LHCN-M2 (cell line): ENCODE measurements at regions not wholly inside any gene's neighbourhood (a gene's known extent, or its start where the extent isn't known, plus 50 kb on each side); places are given as distances from the start of the nearest gene placed in this dataset.
A peak's percentile ranks its signal among the peaks of the same experiment; 100 is the strongest.

Experiments used
- DNase-seq: peaks from one replicate; pipeline ENCODE4 v3.0.0-alpha.2; 2012; ENCODE audit warnings: low read depth

GRCh38 chr20:12022126-12022525, 104.4 kb downstream of the BTBD3 start:
- no peak for DNase-seq

DNA sequence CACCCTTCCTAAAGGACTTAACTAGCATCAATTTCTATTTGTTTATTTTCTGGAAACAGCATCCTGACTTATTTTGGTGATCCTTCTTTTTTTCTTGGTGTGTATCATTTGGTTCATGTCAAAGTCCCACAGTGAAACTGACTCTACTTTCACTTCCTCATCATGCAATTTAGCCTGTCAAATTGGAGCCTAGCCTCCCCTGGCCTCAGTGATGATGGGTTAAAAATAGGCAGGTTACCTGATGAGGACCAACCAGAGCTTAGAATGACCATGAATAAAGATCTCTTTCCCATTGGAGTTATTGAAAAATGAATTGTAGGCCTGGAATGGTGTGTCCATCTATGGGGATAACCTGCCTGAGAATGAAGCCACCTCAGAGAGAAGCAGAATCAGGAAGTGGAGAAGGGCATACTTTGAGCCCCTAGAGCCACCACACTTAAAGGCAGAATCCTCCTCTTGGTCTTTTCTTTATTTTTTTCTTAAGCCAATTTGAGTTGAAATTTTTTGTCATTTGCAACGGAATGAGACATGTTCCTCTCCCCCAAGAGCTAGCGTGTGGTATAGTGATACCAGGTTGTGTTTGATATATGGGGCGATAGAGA, 105.6 kb downstream of the BTBD3 start:
- DNase-seq: no peak

DNA sequence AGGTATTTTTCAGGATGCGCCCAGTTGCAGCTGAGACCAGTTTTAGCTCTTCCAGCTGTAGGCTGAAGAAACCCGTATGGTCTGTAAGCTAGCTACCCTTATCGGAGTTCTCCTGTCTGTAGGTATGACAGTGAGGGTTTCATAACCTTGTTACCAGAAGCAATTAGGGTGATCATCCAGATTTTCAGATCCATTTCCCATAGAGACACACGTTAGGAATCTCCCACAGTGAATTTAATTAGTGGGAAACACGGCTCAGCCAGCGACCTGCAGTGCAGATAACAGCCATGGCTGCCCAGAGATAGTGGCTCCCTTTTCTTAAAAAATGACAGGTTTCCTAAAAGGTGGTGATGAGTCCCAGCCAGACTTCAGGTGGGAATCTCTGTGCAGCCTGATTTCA, 111.1 kb downstream of the BTBD3 start:
- no peak for DNase-seq

DNA sequence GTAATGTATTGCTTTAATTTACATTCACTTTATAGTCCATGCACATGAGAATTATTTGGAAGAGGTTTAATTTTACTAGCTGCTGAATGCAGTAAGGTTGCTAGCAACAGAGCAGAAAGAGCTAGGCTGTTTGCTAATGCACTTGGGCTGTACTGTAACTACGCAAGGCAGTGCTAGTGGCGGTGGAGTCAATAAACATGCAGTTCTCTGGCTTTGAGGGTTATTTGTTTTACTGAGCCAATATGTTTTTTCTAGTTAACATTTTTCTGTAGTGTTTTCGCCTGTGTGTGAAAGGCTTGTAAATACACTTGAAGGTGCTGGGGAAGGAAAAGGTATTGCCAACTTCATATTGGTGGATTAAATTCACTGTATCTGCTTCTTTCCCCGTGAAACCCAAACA, 112.8 kb downstream of the BTBD3 start:
- no peak for DNase-seq

DNA sequence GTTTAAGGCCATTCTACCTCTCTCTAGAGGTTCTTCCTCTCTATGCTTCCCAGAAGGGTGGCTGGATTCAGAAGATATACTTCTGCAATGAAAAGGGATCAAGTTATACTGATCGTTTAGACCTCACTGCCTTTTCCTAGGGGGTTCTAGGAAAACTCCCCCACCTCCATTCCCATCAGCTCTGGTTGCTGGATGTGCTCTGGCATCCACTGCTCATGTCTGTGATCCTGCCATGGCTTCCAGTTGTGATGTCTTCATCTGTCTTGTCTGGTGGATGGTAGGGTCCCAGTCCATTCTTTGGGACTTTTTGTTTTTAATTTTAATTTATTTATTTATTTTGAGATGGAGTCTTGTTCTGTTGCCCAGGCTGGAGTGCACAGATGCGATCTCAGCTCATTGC, 118.4 kb downstream of the BTBD3 start:
- no peak for DNase-seq

DNA sequence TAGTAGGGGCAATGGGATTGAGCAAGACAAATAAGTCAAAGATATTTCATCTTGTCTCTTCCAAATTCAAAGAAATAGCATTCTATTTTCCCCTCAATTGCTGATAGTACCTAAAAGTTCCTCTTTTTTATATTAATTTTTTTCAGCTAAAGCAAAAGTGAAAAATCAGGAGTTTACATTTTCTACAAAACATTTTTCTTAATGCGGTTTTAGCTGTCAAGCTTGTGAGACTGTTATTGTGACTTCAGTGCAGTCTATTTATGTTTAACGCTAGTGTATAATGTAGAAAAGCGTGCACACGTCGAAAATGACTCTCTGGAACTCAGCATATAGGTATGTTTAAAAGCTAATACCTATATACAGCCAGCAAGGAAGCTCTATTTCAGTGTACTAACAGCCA, 119.8 kb downstream of the BTBD3 start:
- DNase-seq: no peak

DNA sequence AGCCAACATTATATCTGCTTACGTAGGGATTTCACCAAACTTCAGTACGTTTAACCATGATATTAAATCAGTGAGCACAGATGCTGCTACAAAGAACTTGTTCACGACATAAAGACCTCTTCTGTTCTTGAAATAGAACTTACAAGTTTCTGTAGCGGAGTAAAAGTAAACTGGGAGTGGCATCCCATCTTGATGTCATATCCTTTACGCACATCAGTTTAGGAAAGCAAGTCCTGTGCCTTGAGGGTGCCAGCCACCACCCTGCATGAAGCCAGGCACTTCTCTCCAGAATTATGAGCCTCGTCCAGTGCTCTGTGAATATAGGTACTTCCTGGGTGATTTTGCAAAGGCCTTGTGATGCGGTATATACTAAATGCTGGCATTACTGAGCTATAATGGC, 122.6 kb downstream of the BTBD3 start:
- DNase-seq: no peak

DNA sequence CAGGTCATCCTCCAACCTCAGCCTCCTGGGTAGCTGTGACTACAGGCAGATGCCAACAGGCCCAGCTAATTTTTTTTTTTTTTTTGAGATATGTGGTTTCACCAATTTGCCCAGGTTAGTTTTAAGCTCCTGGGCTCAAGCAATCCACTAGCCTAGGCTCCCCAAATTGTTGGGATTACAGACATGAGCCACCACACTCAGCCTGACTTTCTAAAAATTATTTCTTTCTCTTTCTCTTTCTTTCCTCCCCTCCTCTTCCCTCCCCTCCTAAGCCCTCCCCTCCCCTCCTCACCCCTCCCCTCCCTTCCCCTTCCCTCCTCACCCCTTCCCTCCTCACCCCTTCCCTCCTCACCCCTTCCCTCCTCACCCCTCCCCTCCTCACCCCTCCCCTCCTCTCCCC, 127.3 kb downstream of the BTBD3 start:
- no peak for DNase-seq

DNA sequence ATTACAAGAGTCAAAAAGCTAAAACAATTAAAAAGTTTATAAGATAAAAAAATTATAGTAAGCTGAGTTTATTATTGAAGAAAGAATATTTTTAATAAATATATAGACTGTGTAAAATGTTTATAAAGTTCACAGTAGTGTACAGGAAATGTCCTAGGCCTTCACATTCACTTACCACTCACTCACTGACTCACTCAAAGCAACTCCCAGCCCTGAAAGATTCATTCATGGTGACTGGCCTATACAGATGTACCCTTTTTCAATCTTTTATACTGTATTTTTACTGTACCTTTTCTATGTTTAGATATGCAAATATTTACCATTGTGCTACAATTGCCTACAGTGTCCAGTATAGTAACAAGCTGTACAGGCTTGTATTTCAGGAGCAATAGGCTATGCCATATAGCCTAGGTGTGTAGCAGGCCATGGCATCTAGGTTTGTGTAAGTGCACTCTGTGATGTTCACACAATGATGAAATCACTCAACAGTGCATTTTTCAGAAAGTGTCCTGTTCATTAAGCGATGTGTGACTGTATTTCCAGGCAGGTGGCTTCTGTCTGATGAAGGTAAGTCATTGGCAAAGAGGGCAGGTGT, 130.2 kb downstream of the BTBD3 start:
- DNase-seq: no peak

- DNase-seq: peak; percentile 4
Measured at GRCh38 chr20:12049125-12049524, 131.4 kb downstream of the BTBD3 start.

DNA sequence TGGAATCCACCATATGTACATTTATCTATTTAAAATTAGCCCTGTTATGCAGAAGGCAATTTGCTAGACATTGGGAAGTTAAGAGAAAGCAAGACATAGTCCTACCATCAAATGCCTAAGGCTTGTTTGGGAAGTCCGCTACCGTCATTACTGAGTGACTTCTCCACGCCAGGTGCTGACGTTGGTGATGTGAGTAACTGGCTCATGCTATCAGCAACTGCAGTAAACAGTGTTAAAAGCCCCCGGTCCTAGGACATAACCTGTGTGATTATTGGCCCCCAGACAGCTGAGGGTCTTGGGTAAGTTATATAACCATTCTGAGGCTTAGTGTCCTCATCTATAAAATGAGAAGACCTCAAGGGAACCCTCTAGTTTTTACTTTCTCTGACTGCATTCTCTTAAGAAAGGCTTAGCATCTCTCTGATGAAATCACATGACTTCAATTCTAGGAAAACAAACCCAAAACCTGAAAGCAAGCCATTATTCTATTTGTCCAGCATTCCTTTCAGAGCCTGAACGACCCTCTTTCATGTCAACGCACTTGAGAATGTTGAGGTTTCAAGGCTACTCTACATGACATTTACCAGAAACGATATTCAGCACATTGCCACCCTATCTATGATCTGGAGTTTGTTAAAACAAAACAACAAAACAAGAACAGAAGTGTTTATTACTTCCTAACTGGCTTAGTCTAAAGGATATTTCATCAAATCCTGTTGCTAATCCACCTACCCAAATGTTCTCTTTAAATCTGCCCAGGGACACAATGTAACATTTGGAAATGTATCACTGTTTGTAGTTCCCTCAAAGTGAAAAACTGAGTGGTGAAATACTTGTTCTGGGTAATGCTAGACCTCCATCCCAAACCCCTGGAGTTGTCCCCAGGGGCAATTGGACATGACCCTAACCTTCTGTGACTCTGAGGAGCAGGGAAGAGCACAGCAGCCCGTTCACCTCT, 133.8 kb downstream of the BTBD3 start:
- no peak for DNase-seq

DNA sequence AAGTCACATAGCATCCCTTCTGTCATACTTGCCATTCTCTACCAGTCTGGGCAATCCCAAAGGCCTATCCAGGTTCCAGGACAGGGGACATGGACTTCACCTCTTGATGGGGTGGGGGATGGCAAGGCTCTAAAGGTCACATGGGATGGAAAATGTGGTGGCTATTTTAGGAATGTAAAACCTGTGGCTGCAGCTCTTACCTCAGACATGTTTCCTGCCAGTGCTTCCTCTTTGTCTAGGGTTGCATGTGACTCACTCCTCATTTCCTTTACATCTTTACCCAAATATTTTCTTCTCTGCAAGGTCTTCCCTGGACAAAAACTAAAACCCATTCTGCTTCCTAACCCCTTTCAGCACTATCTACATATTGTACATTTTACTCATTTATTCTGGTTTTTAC, 135.7 kb downstream of the BTBD3 start:
- DNase-seq: no peak

GRCh38 chr20:12054556-12054955, 136.9 kb downstream of the BTBD3 start:
- DNase-seq: no peak

DNA sequence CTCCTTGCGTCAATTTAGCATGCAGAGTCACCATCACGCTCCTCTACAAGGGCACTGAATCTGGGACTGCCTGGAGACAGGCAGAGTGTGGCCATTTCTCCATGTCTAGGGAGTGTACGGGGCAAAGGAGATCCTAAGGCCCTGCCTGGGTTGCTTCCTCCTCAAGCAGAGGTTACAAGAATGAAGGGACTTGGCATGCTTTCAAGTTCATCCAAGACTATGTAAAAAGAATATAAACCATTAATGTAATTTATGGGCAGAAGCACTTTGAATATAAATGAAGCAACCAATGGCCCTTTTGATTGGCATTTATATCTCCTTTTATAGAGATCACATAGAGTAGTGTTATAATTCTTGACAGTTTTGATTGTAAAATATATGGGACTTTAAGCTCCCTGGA, 137.5 kb downstream of the BTBD3 start:
- no peak for DNase-seq

- no peak for DNase-seq
Measured at GRCh38 chr20:12056839-12057238, 139.1 kb downstream of the BTBD3 start.

DNA sequence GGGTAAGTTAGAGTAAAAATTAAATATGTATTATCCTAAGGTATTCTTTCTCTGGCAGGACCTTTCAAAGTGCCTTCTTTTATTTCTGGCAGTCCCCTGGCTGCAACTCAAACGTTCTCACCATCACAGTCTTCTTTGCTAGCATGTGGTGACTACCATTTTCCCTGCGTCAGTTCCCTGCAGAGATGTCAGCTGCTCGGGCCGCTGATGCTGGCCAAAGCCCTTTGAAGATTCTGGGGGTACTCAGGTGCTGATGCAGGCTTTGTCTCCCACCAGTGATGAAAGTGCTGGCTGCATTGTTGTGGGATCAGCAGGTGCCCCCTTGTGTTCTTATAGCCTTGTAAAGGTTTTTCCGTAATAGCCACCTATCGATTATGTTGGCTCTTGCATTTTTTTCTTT, 140.1 kb downstream of the BTBD3 start:
- DNase-seq: no peak

DNA sequence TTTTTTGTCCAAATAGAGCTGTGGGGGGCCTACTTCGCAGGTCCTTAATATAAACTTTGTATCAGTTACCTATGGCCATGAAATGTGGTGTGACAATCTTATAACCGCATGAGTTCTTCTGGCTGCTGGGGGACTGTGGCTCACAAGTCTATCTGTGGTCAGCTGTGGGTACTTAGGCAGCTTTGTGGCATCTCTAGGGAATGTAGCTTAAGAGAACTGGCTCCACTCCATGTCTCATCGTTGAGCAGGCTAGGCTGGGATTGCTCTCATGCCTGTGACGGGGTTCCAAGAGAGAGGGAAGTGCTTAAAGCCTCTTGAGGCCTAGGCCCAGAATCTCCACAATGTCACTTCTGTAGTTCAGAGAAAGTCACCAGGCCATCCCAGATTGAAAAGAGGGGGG, 140.5 kb downstream of the BTBD3 start:
- no peak for DNase-seq

DNA sequence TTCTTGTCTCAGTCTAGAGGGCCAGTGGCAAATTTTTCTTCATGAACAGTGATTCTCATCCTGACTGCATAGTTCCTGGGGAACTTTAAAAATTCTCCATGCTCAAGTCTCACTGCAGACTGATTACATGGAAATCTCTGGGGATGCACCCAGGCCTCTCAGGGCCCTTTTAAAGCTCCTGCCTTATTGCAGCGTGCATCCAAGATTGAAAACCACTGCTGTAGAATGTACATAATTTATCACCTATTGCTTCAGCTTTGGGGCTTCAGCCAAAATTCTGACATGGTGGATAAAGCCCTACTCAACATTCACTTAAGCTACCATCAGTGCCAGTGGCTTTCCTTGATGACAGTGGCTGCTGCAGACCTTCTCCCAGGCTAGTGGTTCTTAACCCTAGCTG, 143.8 kb downstream of the BTBD3 start:
- no peak for DNase-seq

DNA sequence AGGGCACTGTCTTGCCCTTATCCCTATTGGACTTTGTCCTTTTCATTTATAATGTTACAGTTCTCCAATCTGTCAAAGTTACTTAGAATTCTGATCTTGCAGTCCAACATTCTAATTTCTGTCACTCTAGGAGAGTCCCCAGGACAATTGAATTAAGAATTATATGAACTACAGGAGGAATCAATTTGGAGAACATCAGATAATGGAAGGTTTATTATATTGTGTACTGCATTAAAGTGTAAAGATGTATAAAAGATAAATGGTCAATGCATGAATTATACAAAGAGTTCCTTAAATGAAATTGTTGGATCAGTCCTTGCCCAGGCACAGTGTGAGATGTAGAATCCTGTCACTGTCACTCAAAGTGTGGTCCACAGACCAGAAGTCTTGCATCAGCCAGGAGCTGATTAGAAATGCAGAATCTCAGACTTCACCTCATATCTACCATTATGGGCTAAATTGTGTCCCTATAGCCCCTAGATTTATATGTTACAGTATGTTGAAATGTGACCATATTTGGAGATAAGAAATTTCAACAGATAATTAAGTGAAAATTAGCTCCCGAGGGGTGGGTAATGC, 145.5 kb downstream of the BTBD3 start:
- no peak for DNase-seq

DNA sequence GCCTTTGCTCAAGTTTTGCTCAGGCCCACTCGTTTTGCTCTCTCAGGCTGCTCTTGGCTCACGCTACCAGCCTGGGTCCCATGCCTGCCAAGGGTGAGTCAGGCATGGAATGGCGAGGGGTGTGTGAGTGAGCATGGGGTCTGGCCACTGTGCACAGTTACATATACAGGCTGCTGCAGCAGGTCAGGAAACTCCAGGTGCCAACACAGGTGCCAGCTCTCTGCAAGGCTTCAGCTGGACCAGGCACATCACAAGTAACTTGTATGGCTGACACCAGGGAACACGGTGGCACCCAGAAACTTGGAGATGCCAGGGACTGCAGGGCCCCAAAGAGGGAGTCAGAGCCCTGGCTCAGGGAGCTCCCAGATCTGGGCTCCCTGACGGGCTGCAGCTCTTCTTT, 146.8 kb downstream of the BTBD3 start:
- DNase-seq: no peak

DNA sequence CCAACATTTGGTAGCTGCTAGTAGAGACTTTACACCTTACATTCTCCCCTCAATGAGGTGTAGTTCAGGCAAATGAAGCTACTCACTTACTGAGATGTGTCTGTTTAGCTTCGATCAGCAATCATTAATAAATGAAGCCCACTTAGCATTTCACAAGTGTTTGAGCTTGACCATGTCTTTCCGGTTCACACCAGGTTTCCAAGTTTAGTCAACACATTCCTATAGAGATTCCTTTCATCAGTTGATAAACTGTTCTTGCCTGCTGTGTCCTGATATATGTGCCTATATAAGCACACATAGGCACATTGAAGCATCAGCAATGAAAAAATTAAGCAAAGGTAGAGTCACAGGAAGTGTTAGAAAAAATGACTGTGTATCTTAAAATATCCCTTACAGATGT, 150.0 kb downstream of the BTBD3 start:
- DNase-seq: no peak

GRCh38 chr20:12068121-12068520, 150.4 kb downstream of the BTBD3 start:
- no peak for DNase-seq

DNA sequence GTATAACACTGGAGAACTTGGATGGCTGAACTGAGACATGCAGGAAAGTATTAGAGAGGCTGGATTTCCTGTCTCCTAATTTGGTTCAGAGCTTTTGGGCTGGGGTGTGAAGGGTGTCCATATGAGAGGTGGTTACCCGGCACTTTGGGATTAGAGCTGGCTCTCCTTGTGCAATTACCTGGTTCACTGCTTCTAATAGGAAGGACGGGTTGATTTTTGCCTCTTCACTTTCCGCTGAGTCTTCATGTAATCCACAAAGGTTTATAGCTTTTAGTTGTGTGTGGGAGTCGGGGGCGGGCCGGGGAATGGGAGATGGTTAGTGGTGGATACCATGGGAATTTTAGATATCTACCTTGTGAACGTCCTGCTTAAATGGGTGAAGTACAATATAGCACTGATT, 151.5 kb downstream of the BTBD3 start:
- DNase-seq: no peak
